ENCODE measurements at regions not wholly inside any gene's neighbourhood (a gene's known extent, or its start where the extent isn't known, plus 50 kb on each side); places are given as distances from the start of the nearest gene placed in this dataset.

- no peak overlapping the region for H3K4me3 Mint-ChIP-seq
- Histone ChIP-seq H3K27me3 (ENCODE audit: control insufficient read depth in 2 of 2, insufficient read depth in 2 of 2, low read length in 2 of 2) (no peaks in the 10 kb centered on the region), H3K36me3 (ENCODE audit: control insufficient read depth in 2 of 3, insufficient read depth in 3 of 3, low read length in 3 of 3) (no peaks in the 10 kb centered on the region), H3K4me1 (ENCODE audit: control insufficient read depth in 2 of 2, insufficient read depth in 2 of 2, low read length in 2 of 2) (no peaks in the 10 kb centered on the region), H3K27ac (ENCODE audit: low read depth, low read length) (no peak overlapping the region), H3K9me3 (ENCODE audit: control insufficient read depth in 2 of 3, low read length in 3 of 3) (no peaks in the 10 kb centered on the region), H3K4me3 (ENCODE audit: low read length) (no peak overlapping the region)
- DNase-seq (no peak), ATAC-seq (no peak)
- H3K9me3 Mint-ChIP-seq: peaks cover 0 to 3% (median 0%) of the 10 kb centered on the region in 11 donors
- peaks cover 0 to 4% (median 0%) of the 10 kb centered on the region in 5 donors for H3K36me3 Mint-ChIP-seq
- H3K4me1 Mint-ChIP-seq: no peaks in the 10 kb centered on the region
- CTCF ChIA-PET: no interaction called here
- POLR2A ChIA-PET: no interaction called here
- no peak overlapping the region for H3K27ac Mint-ChIP-seq
- intact Hi-C loops (cut with micrococcal nuclease): no loop called here
- peaks cover 0 to 18% (median 7%) of the 10 kb centered on the region in 5 donors for H3K27me3 Mint-ChIP-seq
These were observed 178.0 kb downstream of the PRDM2 start for GRCh38 chr1:13878021-13878420.

GRCh38 chr1:13878451-13878850, 178.5 kb downstream of the PRDM2 start:
- H3K36me3 ChIP-seq (ENCODE audit: control insufficient read depth in 2 of 3, insufficient read depth in 3 of 3, low read length in 3 of 3): no peaks in the 10 kb centered on the region
- Mint-ChIP-seq H3K9me3 (peaks cover 0 to 3% (median 0%) of the 10 kb centered on the region in 11 donors), H3K4me1 (no peaks in the 10 kb centered on the region), H3K27ac (no peak overlapping the region), H3K36me3 (peaks cover 0 to 4% (median 0%) of the 10 kb centered on the region in 5 donors), H3K4me3 (no peak overlapping the region), H3K27me3 (peaks cover 4 to 17% (median 7%) of the 10 kb centered on the region in 5 donors)
- ATAC-seq (no peak), DNase-seq (no peak)
- no peak overlapping the region for H3K4me3 ChIP-seq (ENCODE audit: low read length)
- POLR2A ChIA-PET: no interaction called here
- CTCF ChIA-PET: no interaction called here
- intact Hi-C loops (cut with micrococcal nuclease): no loop called here
- no peaks in the 10 kb centered on the region for H3K4me1 ChIP-seq (ENCODE audit: control insufficient read depth in 2 of 2, insufficient read depth in 2 of 2, low read length in 2 of 2)
- H3K9me3 ChIP-seq (ENCODE audit: control insufficient read depth in 2 of 3, low read length in 3 of 3): no peaks in the 10 kb centered on the region
- H3K27me3 ChIP-seq (ENCODE audit: control insufficient read depth in 2 of 2, insufficient read depth in 2 of 2, low read length in 2 of 2): no peaks in the 10 kb centered on the region
- H3K27ac ChIP-seq (ENCODE audit: low read depth, low read length): no peak overlapping the region

DNA sequence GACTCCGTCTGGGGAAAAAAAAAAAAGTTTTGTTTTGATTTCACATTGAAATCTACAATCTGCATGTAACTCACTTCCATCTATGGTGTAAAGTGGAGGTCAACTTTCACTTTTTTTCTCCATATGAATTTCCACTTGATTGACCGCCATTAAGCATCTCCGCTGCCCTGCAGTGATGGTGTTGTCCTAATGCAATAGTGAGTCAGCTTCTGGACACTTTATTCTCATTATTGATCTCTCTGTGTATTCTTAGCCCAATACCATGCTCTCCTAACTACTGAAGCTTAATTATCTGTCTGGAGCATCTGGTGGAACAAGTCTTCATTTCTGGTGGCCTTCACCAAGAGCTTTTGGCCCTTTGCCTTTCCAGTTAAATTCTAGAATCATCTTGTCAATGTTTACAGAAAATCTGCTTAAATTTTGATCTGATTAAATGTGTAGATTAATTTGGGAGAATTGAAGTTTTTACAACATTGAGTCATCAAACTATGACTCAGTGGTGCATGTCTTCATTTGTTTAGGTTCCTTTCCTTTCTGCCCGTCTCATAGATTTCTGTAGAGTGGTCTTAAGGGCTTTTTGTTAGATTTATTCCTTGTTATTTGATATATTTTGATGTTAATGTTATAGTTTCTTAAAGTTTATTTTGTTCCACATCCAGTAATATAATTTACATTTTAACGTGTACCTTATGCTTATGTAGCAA, 181.5 kb downstream of the PRDM2 start:
- Mint-ChIP-seq H3K4me3 (no peak overlapping the region), H3K9me3 (peaks cover 0 to 3% (median 0%) of the 10 kb centered on the region in 11 donors), H3K4me1 (no peaks in the 10 kb centered on the region), H3K36me3 (peaks cover 0 to 4% (median 0%) of the 10 kb centered on the region in 5 donors), H3K27me3 (peaks cover 9 to 17% (median 11%) of the 10 kb centered on the region in 5 donors), H3K27ac (no peak overlapping the region)
- Histone ChIP-seq H3K4me3 (ENCODE audit: low read length) (no peak overlapping the region), H3K4me1 (ENCODE audit: control insufficient read depth in 2 of 2, insufficient read depth in 2 of 2, low read length in 2 of 2) (no peaks in the 10 kb centered on the region), H3K27ac (ENCODE audit: low read depth, low read length) (no peak overlapping the region), H3K36me3 (ENCODE audit: control insufficient read depth in 2 of 3, insufficient read depth in 3 of 3, low read length in 3 of 3) (no peaks in the 10 kb centered on the region), H3K9me3 (ENCODE audit: control insufficient read depth in 2 of 3, low read length in 3 of 3) (no peaks in the 10 kb centered on the region), H3K27me3 (ENCODE audit: control insufficient read depth in 2 of 2, insufficient read depth in 2 of 2, low read length in 2 of 2) (peaks cover 0 to 5% of the 10 kb centered on the region in 2 donors)
- ChIA-PET CTCF (no interaction called here), POLR2A (no interaction called here)
- DNase-seq: no peak
- no peak for ATAC-seq
- intact Hi-C loops (cut with micrococcal nuclease): no loop called here

- H3K36me3 Mint-ChIP-seq: no peaks in the 10 kb centered on the region
- CTCF ChIA-PET: no interaction called here
- H3K4me1 ChIP-seq (ENCODE audit: control insufficient read depth in 2 of 2, insufficient read depth in 2 of 2, low read length in 2 of 2): no peaks in the 10 kb centered on the region
- H3K9me3 Mint-ChIP-seq: peaks cover 0 to 13% (median 5%) of the 10 kb centered on the region in 11 donors
- peaks cover 4 to 11% of the 10 kb centered on the region in 2 donors for H3K27me3 ChIP-seq (ENCODE audit: control insufficient read depth in 2 of 2, insufficient read depth in 2 of 2, low read length in 2 of 2)
- no peaks in the 10 kb centered on the region for H3K36me3 ChIP-seq (ENCODE audit: control insufficient read depth in 2 of 3, insufficient read depth in 3 of 3, low read length in 3 of 3)
- H3K27ac Mint-ChIP-seq: no peak overlapping the region
- no peaks in the 10 kb centered on the region for H3K9me3 ChIP-seq (ENCODE audit: control insufficient read depth in 2 of 3, low read length in 3 of 3)
- H3K27ac ChIP-seq (ENCODE audit: low read depth, low read length): no peak overlapping the region
- DNase-seq: no peak
- ATAC-seq: no peak
- peaks cover 8 to 38% (median 10%) of the 10 kb centered on the region in 5 donors for H3K27me3 Mint-ChIP-seq
- peaks cover 0 to 13% (median 3%) of the 10 kb centered on the region in 7 donors for H3K4me1 Mint-ChIP-seq
- POLR2A ChIA-PET: no interaction called here
- no peak overlapping the region for H3K4me3 ChIP-seq (ENCODE audit: low read length)
- intact Hi-C loops (cut with micrococcal nuclease): no loop called here
- no peak overlapping the region for H3K4me3 Mint-ChIP-seq
These were observed 188.5 kb downstream of the PRDM2 start for GRCh38 chr1:13888351-13888986.

GRCh38 chr1:13889495-13889894, 189.5 kb downstream of the PRDM2 start:
- Histone ChIP-seq H3K27ac (ENCODE audit: low read depth, low read length) (no peak overlapping the region), H3K36me3 (ENCODE audit: control insufficient read depth in 2 of 3, insufficient read depth in 3 of 3, low read length in 3 of 3) (no peaks in the 10 kb centered on the region), H3K4me3 (ENCODE audit: low read length) (no peak overlapping the region), H3K9me3 (ENCODE audit: control insufficient read depth in 2 of 3, low read length in 3 of 3) (no peaks in the 10 kb centered on the region), H3K27me3 (ENCODE audit: control insufficient read depth in 2 of 2, insufficient read depth in 2 of 2, low read length in 2 of 2) (peaks cover 4 to 15% of the 10 kb centered on the region in 2 donors), H3K4me1 (ENCODE audit: control insufficient read depth in 2 of 2, insufficient read depth in 2 of 2, low read length in 2 of 2) (no peaks in the 10 kb centered on the region)
- H3K27me3 Mint-ChIP-seq: peaks cover 15 to 44% (median 18%) of the 10 kb centered on the region in 5 donors
- H3K9me3 Mint-ChIP-seq: peaks cover 0 to 13% (median 5%) of the 10 kb centered on the region in 11 donors
- ATAC-seq (no peak), DNase-seq (no peak)
- peaks cover 0 to 20% (median 4%) of the 10 kb centered on the region in 7 donors for H3K4me1 Mint-ChIP-seq
- intact Hi-C loops (cut with micrococcal nuclease): no loop called here
- CTCF ChIA-PET: no interaction called here
- no peak overlapping the region for H3K4me3 Mint-ChIP-seq
- POLR2A ChIA-PET: no interaction called here
- H3K27ac Mint-ChIP-seq: no peak overlapping the region
- H3K36me3 Mint-ChIP-seq: no peaks in the 10 kb centered on the region

DNA sequence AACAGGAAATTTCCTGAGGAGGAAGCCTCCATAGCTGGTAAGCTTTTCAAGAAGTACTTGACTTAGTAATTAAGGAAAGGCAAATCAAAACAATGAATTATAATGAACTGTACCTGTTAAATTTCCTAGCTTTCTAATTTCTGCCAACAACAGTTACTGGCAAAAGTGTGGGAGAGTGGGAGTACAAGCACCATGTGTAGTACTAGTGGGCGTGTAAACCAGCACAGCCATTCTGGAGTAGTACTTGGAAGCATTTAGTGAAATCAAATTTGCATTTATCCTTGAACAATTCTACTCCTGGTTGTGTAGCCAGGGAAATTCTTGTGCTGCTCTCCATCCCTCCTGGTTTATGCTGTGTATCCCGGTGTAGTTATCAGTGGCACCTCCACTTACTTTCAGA, 190.8 kb downstream of the PRDM2 start:
- H3K4me3 ChIP-seq (ENCODE audit: low read length): no peak overlapping the region
- Mint-ChIP-seq H3K36me3 (no peaks in the 10 kb centered on the region), H3K27ac (no peak overlapping the region), H3K4me3 (no peak overlapping the region), H3K4me1 (peaks cover 0 to 20% (median 4%) of the 10 kb centered on the region in 7 donors), H3K27me3 (peaks cover 15 to 47% (median 25%) of the 10 kb centered on the region in 5 donors), H3K9me3 (peaks cover 0 to 13% (median 5%) of the 10 kb centered on the region in 11 donors)
- peaks cover 4 to 15% of the 10 kb centered on the region in 2 donors for H3K27me3 ChIP-seq (ENCODE audit: control insufficient read depth in 2 of 2, insufficient read depth in 2 of 2, low read length in 2 of 2)
- ChIA-PET CTCF (no interaction called here), POLR2A (no interaction called here)
- H3K36me3 ChIP-seq (ENCODE audit: control insufficient read depth in 2 of 3, insufficient read depth in 3 of 3, low read length in 3 of 3): no peaks in the 10 kb centered on the region
- H3K9me3 ChIP-seq (ENCODE audit: control insufficient read depth in 2 of 3, low read length in 3 of 3): no peaks in the 10 kb centered on the region
- ATAC-seq: no peak
- intact Hi-C loops (cut with micrococcal nuclease): no loop called here
- no peak overlapping the region for H3K27ac ChIP-seq (ENCODE audit: low read depth, low read length)
- H3K4me1 ChIP-seq (ENCODE audit: control insufficient read depth in 2 of 2, insufficient read depth in 2 of 2, low read length in 2 of 2): no peaks in the 10 kb centered on the region
- DNase-seq: no peak

Data from naive thymus-derived CD4-positive, alpha-beta T cell (primary cell).